Left lung (tissue), 4 donors: ENCODE measurements at regions not wholly inside any gene's neighbourhood (a gene's known extent, or its start where the extent isn't known, plus 50 kb on each side); places are given as distances from the start of the nearest gene placed in this dataset.
A peak's percentile ranks its signal among the peaks of the same experiment; 100 is the strongest.

Experiments used
- ATAC-seq: fragments of 200-7000 bp; cut with Tn5 transposase; one replicate; pipeline ENCODE4 v1.9.1; 2020; ENCODE audit warnings: moderate library complexity
- DNase-seq, 4 donors: peaks; one replicate each; pipeline ENCODE4 v3.0.0-alpha.2; 2013 to 2020
- H3K27ac ChIP-seq, 2 donors: fragments of 200-600 bp; sonication (generic) in 1 of 2; one replicate each; pipeline versions ENCODE4 v1.5.0 to v1.8.0; 2020 to 2021
- H3K27me3 ChIP-seq, 2 donors: fragments of 200-600 bp; sonication (generic) in 1 of 2; one replicate each; pipeline versions ENCODE4 v1.5.0 to v1.8.0; 2020 to 2021
- H3K36me3 ChIP-seq, 2 donors: fragments of 200-600 bp; sonication (generic) in 1 of 2; one replicate each; pipeline versions ENCODE4 v1.5.0 to v1.8.0; 2020 to 2021
- H3K4me1 ChIP-seq, 2 donors: fragments of 200-600 bp; one replicate each; pipeline ENCODE4 v1.8.0; 2021
- H3K4me3 ChIP-seq, 2 donors: fragments of 200-600 bp; sonication (generic) in 1 of 2; one replicate each; pipeline versions ENCODE4 v1.5.0 to v1.8.0; 2020 to 2021; ENCODE audit warnings: mild to moderate bottlenecking in 1 of 2
- H3K9me3 ChIP-seq, 2 donors: fragments of 200-600 bp; sonication (generic) in 1 of 2; one replicate each; pipeline versions ENCODE4 v1.5.0 to v1.8.0; 2020 to 2021
- CTCF ChIP-seq, 2 donors: fragments of 200-600 bp; sonication (generic) in 1 of 2; IDR thresholded peaks; one replicate each; pipeline versions ENCODE4 v1.5.0 to v1.8.0; 2021; ENCODE audit warnings: antibody characterized with exemption in 2 of 2
- intact Hi-C, 2 donors: fragments of 100-400 bp; cut with DNase I; formaldehyde crosslinking; loops; one replicate each; pipeline versions ENCODE4 v1.11.2 to v1.14.2; 2022
- donor health status: DM: no; HTN: yes; CAD: no.
- donor health status: DM: no; HTN: no; CAD: no.

- Histone ChIP-seq H3K4me1 (peaks cover 0 to 50% of the 10 kb centered on the region in 2 donors), H3K4me3 (no peak overlapping the region), H3K9me3 (no peaks in the 10 kb centered on the region), H3K36me3 (no peaks in the 10 kb centered on the region), H3K27me3 (no peaks in the 10 kb centered on the region), H3K27ac (peak overlapping the region in 1 of 2 donors; percentile 11)
- intact Hi-C loops, result no loop called here
- TF ChIP-seq CTCF (IDR thresholded peaks at IDR 0.05), result no peak
- DNase-seq, result no peak
- ATAC-seq, result no peak
These were observed 162.6 kb upstream of the PLEKHG7 start for GRCh38 chr12:92539976-92540781.

GRCh38 chr12:92539110-92539749, 163.6 kb upstream of the PLEKHG7 start:
- Histone ChIP-seq H3K4me1 (peaks cover 0 to 48% of the 10 kb centered on the region in 2 donors), H3K36me3 (no peaks in the 10 kb centered on the region), H3K27ac (peak overlapping the region in 1 of 2 donors; percentile 51), H3K27me3 (no peaks in the 10 kb centered on the region), H3K9me3 (no peaks in the 10 kb centered on the region), H3K4me3 (no peak overlapping the region)
- TF ChIP-seq CTCF (IDR thresholded peaks at IDR 0.05), result no peak
- peak; percentile 68 for ATAC-seq
- intact Hi-C loops, result no loop called here
- no peak for DNase-seq

GRCh38 chr12:92537290-92537960, 165.4 kb upstream of the PLEKHG7 start:
- H3K4me3 ChIP-seq, result no peak overlapping the region
- DNase-seq, result no peak
- peaks cover 0 to 39% of the 10 kb centered on the region in 2 donors for H3K4me1 ChIP-seq
- no peaks in the 10 kb centered on the region for H3K27me3 ChIP-seq
- intact Hi-C loops, result no loop called here
- H3K9me3 ChIP-seq, result no peaks in the 10 kb centered on the region
- no peak for TF ChIP-seq CTCF (IDR thresholded peaks at IDR 0.05)
- no peaks in the 10 kb centered on the region for H3K36me3 ChIP-seq
- no peak overlapping the region for H3K27ac ChIP-seq
- no peak for ATAC-seq

- ATAC-seq, result no peak
- TF ChIP-seq CTCF (IDR thresholded peaks at IDR 0.05), result no peak
- DNase-seq, result no peak
- Histone ChIP-seq H3K27me3 (no peaks in the 10 kb centered on the region), H3K27ac (no peak overlapping the region), H3K9me3 (no peaks in the 10 kb centered on the region), H3K36me3 (no peaks in the 10 kb centered on the region), H3K4me1 (peaks cover 0 to 29% of the 10 kb centered on the region in 2 donors), H3K4me3 (no peak overlapping the region)
- intact Hi-C loops, result no loop called here
These were observed 166.8 kb upstream of the PLEKHG7 start for GRCh38 chr12:92535961-92536360.
